OCI-LY3 (cell line): ENCODE measurements at regions not wholly inside any gene's neighbourhood (a gene's known extent, or its start where the extent isn't known, plus 50 kb on each side); places are given as distances from the start of the nearest gene placed in this dataset.

ENCODE experiments used
- H2AFZ ChIP-seq: fragments of 200-600, 300-600 bp; shearing (Covaris generic); 2 replicates; pipeline ENCODE4 v1.6.0; 2014; ENCODE audit warnings: antibody characterized with exemption, low read depth, low read length
- H3K27ac ChIP-seq: fragments of 200-600, 300-600 bp; sonication (generic); 2 replicates; pipeline ENCODE4 v1.5.1; 2014; ENCODE audit warnings: mild to moderate bottlenecking, low read length, moderate library complexity, mixed read lengths
- H3K27me3 ChIP-seq: fragments of 200-600, 300-600 bp; sonication (generic); 2 replicates; pipeline ENCODE4 v1.6.1; 2014; ENCODE audit warnings: low read depth, low read length, mixed read lengths
- H3K36me3 ChIP-seq: fragments of 200-600, 300-600 bp; sonication (generic); replicated peaks from 2 replicates; pipeline ENCODE3; 2014; ENCODE audit warnings: low read depth, low read length, mixed read lengths
- H3K4me1 ChIP-seq: fragments of 300-600, 200-600 bp; sonication (generic); 2 replicates; pipeline ENCODE4 v1.6.1; 2014; ENCODE audit warnings: low read length, mixed read lengths
- H3K4me2 ChIP-seq: fragments of 200-600, 300-600 bp; sonication (generic); 2 replicates; pipeline ENCODE4 v1.6.1; 2014; ENCODE audit warnings: low read length, mixed read lengths
- H3K4me3 ChIP-seq: fragments of 300-600, 200-600 bp; sonication (generic); 2 replicates; pipeline ENCODE4 v1.5.1; 2014; ENCODE audit warnings: antibody characterized with exemption, mild to moderate bottlenecking, low read length, moderate library complexity
- H3K79me2 ChIP-seq: fragments of 300-600, 200-600 bp; shearing (Covaris generic); 2 replicates; pipeline ENCODE4 v1.6.1; 2014; ENCODE audit warnings: mild to moderate bottlenecking, low read length, mixed read lengths
- H3K9ac ChIP-seq: fragments of 300-600, 200-600 bp; shearing (Covaris generic); 2 replicates; pipeline ENCODE4 v1.6.0; 2014; ENCODE audit warnings: mild to moderate bottlenecking, low read length, moderate library complexity
- H3K9me3 ChIP-seq: fragments of 200-600, 300-600 bp; shearing (Covaris generic); 2 replicates; pipeline ENCODE4 v1.6.1; 2014; ENCODE audit warnings: low read length, mixed read lengths; ENCODE audit not compliant: insufficient read depth
- H4K20me1 ChIP-seq: fragments of 200-600, 300-600 bp; sonication (generic); 2 replicates; pipeline ENCODE4 v1.6.1; 2016; ENCODE audit warnings: low read length, mixed read lengths; ENCODE audit not compliant: insufficient read depth
- EZH2phosphoT487 ChIP-seq: fragments of 200-600 bp; shearing (Covaris generic); IDR thresholded peaks from 2 replicates; pipeline ENCODE4 v1.6.1; 2018; ENCODE audit warnings: antibody characterized with exemption, mixed run types, low read depth
- TF ChIP-seq, protein P1 (sequence below): fragments of 200-600, 300-600 bp; sonication (generic); IDR thresholded peaks from 2 replicates; pipeline ENCODE4 v1.5.1; 2014; ENCODE audit warnings: antibody characterized with exemption, low read length, low read depth

DNA sequence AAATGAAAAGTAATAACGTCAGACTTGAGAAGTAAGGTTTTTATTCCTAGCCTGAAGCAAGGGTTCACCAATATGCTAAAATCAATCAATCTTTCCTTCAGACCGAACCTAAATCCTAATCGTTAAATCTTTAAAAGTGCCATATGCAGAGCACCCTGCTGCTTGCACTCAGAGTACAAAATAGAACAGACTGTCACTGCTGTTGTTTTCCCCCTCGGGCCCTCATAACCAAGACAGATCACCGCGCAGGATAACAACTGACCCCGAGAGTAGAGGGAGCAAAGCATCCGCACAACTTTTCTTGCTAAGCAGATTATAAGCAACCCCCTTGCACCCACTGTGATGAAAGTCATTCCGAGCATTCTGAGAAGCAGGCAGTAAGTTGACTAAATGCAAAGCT is 550.9 kb upstream of the NDST4 start:
- H4K20me1 ChIP-seq = no peaks in the 10 kb centered on the region
- H2AFZ ChIP-seq = no peak overlapping the region
- no peaks in the 10 kb centered on the region for H3K36me3 ChIP-seq
- no peak for TF ChIP-seq EZH2phosphoT487
- TF ChIP-seq, protein P1, sequence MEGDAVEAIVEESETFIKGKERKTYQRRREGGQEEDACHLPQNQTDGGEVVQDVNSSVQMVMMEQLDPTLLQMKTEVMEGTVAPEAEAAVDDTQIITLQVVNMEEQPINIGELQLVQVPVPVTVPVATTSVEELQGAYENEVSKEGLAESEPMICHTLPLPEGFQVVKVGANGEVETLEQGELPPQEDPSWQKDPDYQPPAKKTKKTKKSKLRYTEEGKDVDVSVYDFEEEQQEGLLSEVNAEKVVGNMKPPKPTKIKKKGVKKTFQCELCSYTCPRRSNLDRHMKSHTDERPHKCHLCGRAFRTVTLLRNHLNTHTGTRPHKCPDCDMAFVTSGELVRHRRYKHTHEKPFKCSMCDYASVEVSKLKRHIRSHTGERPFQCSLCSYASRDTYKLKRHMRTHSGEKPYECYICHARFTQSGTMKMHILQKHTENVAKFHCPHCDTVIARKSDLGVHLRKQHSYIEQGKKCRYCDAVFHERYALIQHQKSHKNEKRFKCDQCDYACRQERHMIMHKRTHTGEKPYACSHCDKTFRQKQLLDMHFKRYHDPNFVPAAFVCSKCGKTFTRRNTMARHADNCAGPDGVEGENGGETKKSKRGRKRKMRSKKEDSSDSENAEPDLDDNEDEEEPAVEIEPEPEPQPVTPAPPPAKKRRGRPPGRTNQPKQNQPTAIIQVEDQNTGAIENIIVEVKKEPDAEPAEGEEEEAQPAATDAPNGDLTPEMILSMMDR = no peak
- no peaks in the 10 kb centered on the region for H3K27me3 ChIP-seq
- no peaks in the 10 kb centered on the region for H3K79me2 ChIP-seq
- no peaks in the 10 kb centered on the region for H3K4me1 ChIP-seq
- no peak overlapping the region for H3K9ac ChIP-seq
- H3K4me3 ChIP-seq = no peak overlapping the region
- H3K4me2 ChIP-seq = no peak overlapping the region
- no peaks in the 10 kb centered on the region for H3K9me3 ChIP-seq
- H3K27ac ChIP-seq = no peak overlapping the region

DNA sequence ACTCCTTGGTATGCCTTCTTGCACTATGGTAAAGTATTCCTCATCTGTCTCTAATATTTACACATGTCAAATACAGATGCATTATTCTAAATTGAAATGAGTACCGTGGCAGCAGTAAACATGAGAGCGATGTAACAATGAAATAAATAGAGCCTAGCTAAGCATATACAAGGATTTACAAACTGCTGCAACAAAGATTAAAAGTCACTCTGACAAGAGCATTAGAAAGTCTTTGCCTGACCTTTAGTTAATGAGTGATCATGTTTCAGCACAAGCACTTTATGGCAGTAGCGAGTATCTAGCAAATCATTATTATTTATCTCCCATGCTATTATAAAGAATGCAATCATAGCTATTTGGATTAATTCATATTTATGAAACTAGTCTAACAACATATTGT is 547.0 kb upstream of the NDST4 start:
- TF ChIP-seq, protein P1 = no peak
- TF ChIP-seq EZH2phosphoT487 = no peak
- H3K27ac ChIP-seq = no peak overlapping the region
- no peak overlapping the region for H2AFZ ChIP-seq
- no peak overlapping the region for H3K4me2 ChIP-seq
- H3K4me3 ChIP-seq = no peak overlapping the region
- no peaks in the 10 kb centered on the region for H3K27me3 ChIP-seq
- no peaks in the 10 kb centered on the region for H4K20me1 ChIP-seq
- no peaks in the 10 kb centered on the region for H3K79me2 ChIP-seq
- H3K9me3 ChIP-seq = no peaks in the 10 kb centered on the region
- H3K4me1 ChIP-seq = no peaks in the 10 kb centered on the region
- H3K36me3 ChIP-seq = no peaks in the 10 kb centered on the region
- H3K9ac ChIP-seq = no peak overlapping the region

DNA sequence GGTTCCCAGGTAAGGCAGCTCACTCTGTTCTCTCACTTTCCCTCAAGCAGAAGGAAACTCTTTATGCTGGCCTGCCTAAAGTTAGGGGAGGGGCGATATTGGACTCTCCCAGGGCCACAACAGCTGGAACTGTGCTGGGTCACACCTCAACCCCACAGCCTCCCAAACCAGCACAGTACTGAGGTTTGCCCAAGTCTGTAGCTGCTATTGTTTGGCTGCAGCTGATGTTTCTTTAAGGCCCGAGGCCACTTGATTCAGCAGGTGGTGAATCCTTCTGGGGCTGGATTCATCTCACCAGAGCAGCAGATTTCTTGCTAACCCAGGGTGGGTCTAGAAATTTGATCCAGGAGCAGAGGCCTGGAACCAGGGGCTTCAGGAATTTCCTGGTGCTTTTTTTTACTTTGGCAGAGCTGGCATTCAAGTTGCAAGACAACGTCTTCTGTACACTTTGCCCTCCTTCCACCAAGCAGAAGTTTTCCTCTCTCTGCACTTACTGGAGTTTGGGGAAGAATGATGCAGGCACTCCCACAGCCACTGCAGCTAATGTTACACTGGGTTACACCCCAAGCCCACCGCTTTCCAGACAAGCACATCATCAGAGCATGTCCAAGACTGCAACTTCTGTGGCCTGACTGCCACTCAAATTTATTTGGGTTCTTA is 544.7 kb upstream of the NDST4 start:
- Histone ChIP-seq H3K36me3 (no peaks in the 10 kb centered on the region), H2AFZ (no peak overlapping the region), H3K9me3 (no peaks in the 10 kb centered on the region), H3K27me3 (no peaks in the 10 kb centered on the region), H3K9ac (no peak overlapping the region), H3K4me1 (no peaks in the 10 kb centered on the region), H3K4me2 (no peak overlapping the region), H3K79me2 (no peaks in the 10 kb centered on the region), H3K4me3 (no peak overlapping the region), H4K20me1 (no peaks in the 10 kb centered on the region), H3K27ac (no peak overlapping the region)
- TF ChIP-seq, protein P1 = no peak
- no peak for TF ChIP-seq EZH2phosphoT487

DNA sequence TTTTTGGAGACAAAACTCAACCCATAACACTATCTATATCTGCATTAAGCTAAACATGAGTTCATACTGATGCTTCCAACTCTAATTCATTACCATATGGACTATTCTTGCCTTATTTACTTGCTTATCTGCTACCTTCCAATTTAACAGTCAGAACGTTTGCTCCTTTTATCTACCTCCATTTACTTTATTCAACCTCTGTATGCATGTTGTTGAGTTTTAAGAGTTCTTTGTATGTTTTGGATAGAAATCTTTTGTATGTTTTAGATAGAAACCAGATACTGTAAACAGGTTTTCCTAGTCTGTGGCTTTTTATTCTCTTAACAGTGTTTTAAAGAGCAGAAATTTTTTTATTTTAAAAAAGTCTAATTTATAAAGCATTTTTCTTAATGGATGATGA is 542.2 kb upstream of the NDST4 start:
- Histone ChIP-seq H3K9me3 (no peaks in the 10 kb centered on the region), H3K4me1 (no peaks in the 10 kb centered on the region), H3K9ac (no peak overlapping the region), H4K20me1 (no peaks in the 10 kb centered on the region), H2AFZ (no peak overlapping the region), H3K36me3 (no peaks in the 10 kb centered on the region), H3K4me3 (no peak overlapping the region), H3K79me2 (no peaks in the 10 kb centered on the region), H3K27me3 (no peaks in the 10 kb centered on the region), H3K4me2 (no peak overlapping the region), H3K27ac (no peak overlapping the region)
- no peak for TF ChIP-seq EZH2phosphoT487
- TF ChIP-seq, protein P1 = no peak
